Spleen (tissue), 11 donors: ENCODE measurements at regions not wholly inside any gene's neighbourhood (a gene's known extent, or its start where the extent isn't known, plus 50 kb on each side); places are given as distances from the start of the nearest gene placed in this dataset.

Experiments
- DNase-seq: peaks from one replicate; pipeline ENCODE4 v3.0.0-alpha.2; 2020
- H3K27ac ChIP-seq, 8 donors: fragments of 200-600 bp; sonication (generic) in 7 of 8; 1 replicate in 4 of 8; 2 replicates in 4 of 8; pipeline versions ENCODE4 v1.5.0 to v1.8.0; 2016 to 2021; ENCODE audit warnings: inconsistent platforms in 4 of 8, mild to moderate bottlenecking in 4 of 8, moderate library complexity in 1 of 8
- H3K27me3 ChIP-seq, 7 donors: fragments of 200-600 bp; sonication (generic) in 6 of 7; replicated peaks in 1 of 7; 1 replicate in 4 of 7; 2 replicates in 3 of 7; pipeline versions ENCODE4 v1.5.0 to v1.8.0; 2016 to 2021; ENCODE audit warnings: inconsistent platforms in 3 of 7, mild to moderate bottlenecking in 1 of 7
- H3K36me3 ChIP-seq, 6 donors: fragments of 200-600 bp; sonication (generic) in 5 of 6; 1 replicate in 4 of 6; 2 replicates in 2 of 6; pipeline versions ENCODE4 v1.5.0 to v1.8.0; 2016 to 2021; ENCODE audit warnings: inconsistent platforms in 2 of 6
- H3K4me1 ChIP-seq, 6 donors: fragments of 200-600 bp; sonication (generic) in 5 of 6; 1 replicate in 3 of 6; 2 replicates in 3 of 6; pipeline versions ENCODE4 v1.5.0 to v1.8.0; 2016 to 2021; ENCODE audit warnings: inconsistent platforms in 3 of 6
- H3K4me3 ChIP-seq, 8 donors: fragments of 200-600 bp; sonication (generic) in 7 of 8; 1 replicate in 4 of 8; 2 replicates in 4 of 8; pipeline versions ENCODE4 v1.5.0 to v1.8.0; 2016 to 2021; ENCODE audit warnings: inconsistent platforms in 4 of 8, mild to moderate bottlenecking in 4 of 8, moderate library complexity in 2 of 8
- H3K9me3 ChIP-seq, 8 donors: fragments of 200-600 bp; sonication (generic) in 7 of 8; 1 replicate in 4 of 8; 2 replicates in 4 of 8; pipeline versions ENCODE4 v1.5.0 to v1.8.0; 2016 to 2021; ENCODE audit warnings: inconsistent platforms in 4 of 8
- POLR2A ChIP-seq, 3 donors: fragments of 450-650 bp; IDR thresholded peaks; one replicate each; pipeline ENCODE4 v1.5.1; 2017; ENCODE audit warnings: antibody characterized with exemption in 3 of 3, mild to moderate bottlenecking in 1 of 3
- POLR2AphosphoS5 ChIP-seq, 3 donors: sonication (generic); formaldehyde crosslinking; IDR thresholded peaks; one replicate each; pipeline ENCODE4 v1.5.1; 2017; ENCODE audit warnings: antibody characterized with exemption in 3 of 3
- WGBS, 5 donors: extraction: QIAGEN DNeasy Blood & Tissue Kit in 3 of 5; methylation state at CpG; one replicate each; pipeline versions ENCODE4 v1.1.5 to v1.1.7; 2013 to 2018; 5-methylcytosine and 5-hydroxymethylcytosine counted together
- intact Hi-C: fragments of 100-400 bp; cut with DNase I; formaldehyde crosslinking; loops from one replicate; pipeline ENCODE4 v1.15.0; 2023; ENCODE audit warnings: low total_unique reads
- TF ChIP-seq, protein P1 (sequence below), 11 experiments: fragments of 200-600 bp in 7 of 11; fragments of 450-650 bp in 4 of 11; sonication (generic) in 4 of 11; IDR thresholded peaks in 8 of 11; conservative IDR thresholded peaks in 3 of 11; 1 replicate in 7 of 11; 2 replicates in 4 of 11; pipeline versions ENCODE4 v1.4.0 to v1.8.0; 2016 to 2021; ENCODE audit warnings: antibody characterized with exemption in 11 of 11, inconsistent platforms in 4 of 11, mild to moderate bottlenecking in 1 of 11
- donor health status: healthy with polysubstance abuse.
- donor health status: DM: no; HTN: no; CAD: no; lungs with moderate emphysema.
- donor health status: DM: no; HTN: no; CAD: no.
- donor health status: Bipolar disorder and iron deficiency.
- donor health status: healthy.
- donor health status: DM: no; HTN: no; CAD: no.
- donor health status: DM: yes; HTN: yes; CAD: no.

DNA sequence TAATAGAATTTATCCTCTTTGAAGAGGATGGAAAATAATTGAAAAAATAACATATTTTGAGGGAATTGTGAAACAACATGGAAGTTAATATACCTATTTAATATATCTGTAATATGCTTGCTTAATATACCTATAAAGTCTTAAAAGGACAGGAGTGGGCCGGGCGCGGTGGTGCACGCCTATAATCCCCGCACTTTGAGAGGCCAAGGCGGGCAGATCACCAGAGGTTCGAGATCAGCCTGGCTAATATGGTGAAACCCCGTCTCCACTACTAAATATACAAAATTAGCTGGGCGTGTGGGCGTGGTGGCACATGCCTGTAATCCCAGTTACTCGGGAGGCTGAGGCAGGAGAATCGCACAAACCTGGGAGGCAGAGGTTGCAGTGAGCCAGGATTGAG is 254.9 kb downstream of the TMX3 start:
- TF ChIP-seq POLR2A (IDR thresholded peaks at IDR 0.05), result no peak
- TF ChIP-seq POLR2AphosphoS5 (IDR thresholded peaks at IDR 0.05), result no peak
- TF ChIP-seq, protein P1, sequence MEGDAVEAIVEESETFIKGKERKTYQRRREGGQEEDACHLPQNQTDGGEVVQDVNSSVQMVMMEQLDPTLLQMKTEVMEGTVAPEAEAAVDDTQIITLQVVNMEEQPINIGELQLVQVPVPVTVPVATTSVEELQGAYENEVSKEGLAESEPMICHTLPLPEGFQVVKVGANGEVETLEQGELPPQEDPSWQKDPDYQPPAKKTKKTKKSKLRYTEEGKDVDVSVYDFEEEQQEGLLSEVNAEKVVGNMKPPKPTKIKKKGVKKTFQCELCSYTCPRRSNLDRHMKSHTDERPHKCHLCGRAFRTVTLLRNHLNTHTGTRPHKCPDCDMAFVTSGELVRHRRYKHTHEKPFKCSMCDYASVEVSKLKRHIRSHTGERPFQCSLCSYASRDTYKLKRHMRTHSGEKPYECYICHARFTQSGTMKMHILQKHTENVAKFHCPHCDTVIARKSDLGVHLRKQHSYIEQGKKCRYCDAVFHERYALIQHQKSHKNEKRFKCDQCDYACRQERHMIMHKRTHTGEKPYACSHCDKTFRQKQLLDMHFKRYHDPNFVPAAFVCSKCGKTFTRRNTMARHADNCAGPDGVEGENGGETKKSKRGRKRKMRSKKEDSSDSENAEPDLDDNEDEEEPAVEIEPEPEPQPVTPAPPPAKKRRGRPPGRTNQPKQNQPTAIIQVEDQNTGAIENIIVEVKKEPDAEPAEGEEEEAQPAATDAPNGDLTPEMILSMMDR (IDR thresholded peaks at IDR 0.05 in 8 of 11, conservative IDR thresholded peaks at IDR 0.05 in 3 of 11), result no peak
- no peaks in the 10 kb centered on the region for H3K36me3 ChIP-seq
- H3K9me3 ChIP-seq, result peaks cover 0 to 5% (median 0%) of the 10 kb centered on the region in 8 donors
- no peak overlapping the region for H3K4me3 ChIP-seq
- WGBS, 5 donors, result 86 to 95% (median 93%) methylated on average over 12 of the region's 12 CpGs
- H3K27ac ChIP-seq, result no peak overlapping the region
- intact Hi-C loops, result no loop called here
- H3K4me1 ChIP-seq, result no peaks in the 10 kb centered on the region
- no peaks in the 10 kb centered on the region for H3K27me3 ChIP-seq
- no peak for DNase-seq

DNA sequence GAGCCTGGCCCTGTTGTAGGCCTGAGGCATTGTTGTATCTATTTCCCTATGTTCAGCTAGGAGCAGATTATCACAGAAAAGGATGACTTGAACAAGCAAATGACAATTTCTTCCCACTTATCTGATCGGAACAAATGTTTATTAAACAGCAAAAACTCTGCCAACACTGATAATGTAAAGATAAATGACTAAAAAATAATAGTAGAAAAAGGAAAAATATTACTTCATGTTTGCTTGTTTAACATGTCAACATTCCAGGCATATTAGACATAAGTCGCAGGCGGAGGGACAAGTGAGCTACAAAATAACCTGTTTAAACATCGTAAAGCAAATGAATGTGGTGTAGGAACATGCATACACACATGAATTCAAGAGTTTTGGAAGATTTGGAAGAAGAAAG is 257.9 kb downstream of the TMX3 start:
- Histone ChIP-seq H3K4me1 (no peaks in the 10 kb centered on the region), H3K9me3 (peaks cover 0 to 9% (median 0%) of the 10 kb centered on the region in 8 donors), H3K27ac (no peak overlapping the region), H3K4me3 (no peak overlapping the region), H3K27me3 (no peaks in the 10 kb centered on the region), H3K36me3 (no peaks in the 10 kb centered on the region)
- intact Hi-C loops, result no loop called here
- TF ChIP-seq, protein P1 (IDR thresholded peaks at IDR 0.05 in 8 of 11, conservative IDR thresholded peaks at IDR 0.05 in 3 of 11), result no peak
- TF ChIP-seq POLR2AphosphoS5 (IDR thresholded peaks at IDR 0.05) (no peak), POLR2A (IDR thresholded peaks at IDR 0.05) (no peak)
- WGBS, 5 donors, result 76 to 96% (median 82%) methylated on average over 4 of the region's 4 CpGs
- DNase-seq, result no peak

DNA sequence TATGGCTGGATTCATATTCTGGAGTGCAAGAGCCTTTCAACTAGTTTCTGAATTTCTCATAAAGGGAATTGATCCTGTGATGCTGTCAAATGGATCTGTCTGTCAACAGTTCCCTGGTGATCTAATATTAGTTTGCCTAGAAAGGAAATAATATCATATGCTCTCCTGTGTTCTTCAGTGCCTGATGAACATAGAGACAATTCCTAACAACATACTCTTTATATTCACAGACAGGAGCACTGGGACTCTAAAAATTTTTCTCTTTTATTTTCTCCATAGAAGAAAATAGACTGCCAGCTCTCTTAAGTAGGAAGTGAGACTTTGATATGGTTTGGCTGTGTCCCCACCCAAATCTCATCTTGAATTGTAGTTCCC is 259.7 kb downstream of the TMX3 start:
- no peak for DNase-seq
- no peak overlapping the region for H3K27ac ChIP-seq
- intact Hi-C loops, result no loop called here

DNA sequence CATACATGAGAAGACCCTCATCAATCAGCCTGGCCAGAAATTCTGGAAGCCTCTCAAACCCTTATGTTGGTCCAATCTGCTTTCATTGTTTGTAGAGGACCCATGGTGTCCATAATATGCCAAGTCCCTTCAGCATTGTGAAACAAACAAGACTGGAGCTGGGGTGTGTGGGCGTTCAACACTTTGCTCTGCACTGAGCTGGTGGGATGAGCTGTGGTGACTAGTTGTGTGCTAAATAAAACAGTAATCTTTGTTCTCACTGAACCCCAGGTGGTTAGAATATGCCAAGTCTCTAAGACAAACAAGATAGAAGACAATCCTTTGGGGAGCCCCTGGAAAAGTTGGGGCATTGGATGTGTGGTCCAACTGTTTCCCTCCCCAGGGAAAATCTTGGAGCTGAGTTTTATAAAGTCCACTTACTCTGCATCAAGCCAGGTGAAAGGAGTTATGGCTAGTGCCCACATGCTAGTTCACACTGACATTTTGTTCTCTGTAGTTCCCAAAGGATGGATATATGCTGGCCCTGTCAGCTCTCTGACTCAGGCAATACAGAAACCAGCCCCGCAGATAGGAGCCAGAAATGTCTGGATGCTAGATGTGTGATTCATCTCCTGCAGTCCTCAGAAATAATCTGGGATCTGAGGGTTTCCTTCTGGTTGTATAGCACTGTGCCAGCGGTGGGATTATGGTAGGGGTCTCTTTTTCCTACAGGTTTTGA is 260.2 kb downstream of the TMX3 start:
- Histone ChIP-seq H3K27me3 (no peaks in the 10 kb centered on the region), H3K27ac (no peak overlapping the region), H3K4me1 (no peaks in the 10 kb centered on the region), H3K4me3 (no peak overlapping the region), H3K36me3 (no peaks in the 10 kb centered on the region), H3K9me3 (peaks cover 0 to 9% (median 0%) of the 10 kb centered on the region in 8 donors)
- 70 to 88% (median 77%) methylated on average over 2 to 3 of the region's 3 CpGs for WGBS, 5 donors
- intact Hi-C loops, result no loop called here
- TF ChIP-seq, protein P1 (IDR thresholded peaks at IDR 0.05 in 8 of 11, conservative IDR thresholded peaks at IDR 0.05 in 3 of 11), result no peak
- TF ChIP-seq POLR2AphosphoS5 (IDR thresholded peaks at IDR 0.05), result no peak
- TF ChIP-seq POLR2A (IDR thresholded peaks at IDR 0.05), result no peak
- no peak for DNase-seq

More for the DNA sequence above, 259.7 kb downstream of the TMX3 start:
- H3K36me3 ChIP-seq, result no peaks in the 10 kb centered on the region
- peaks cover 0 to 9% (median 0%) of the 10 kb centered on the region in 8 donors for H3K9me3 ChIP-seq
- no peak for TF ChIP-seq POLR2AphosphoS5 (IDR thresholded peaks at IDR 0.05)
- TF ChIP-seq, protein P1 (IDR thresholded peaks at IDR 0.05 in 8 of 11, conservative IDR thresholded peaks at IDR 0.05 in 3 of 11), result no peak
- TF ChIP-seq POLR2A (IDR thresholded peaks at IDR 0.05), result no peak
- no peaks in the 10 kb centered on the region for H3K27me3 ChIP-seq
- no peaks in the 10 kb centered on the region for H3K4me1 ChIP-seq
- H3K4me3 ChIP-seq, result no peak overlapping the region
